ENCODE measurements at regions not wholly inside any gene's neighbourhood (a gene's known extent, or its start where the extent isn't known, plus 50 kb on each side); places are given as distances from the start of the nearest gene placed in this dataset.
A peak's percentile ranks its signal among the peaks of the same experiment; 100 is the strongest.

DNA sequence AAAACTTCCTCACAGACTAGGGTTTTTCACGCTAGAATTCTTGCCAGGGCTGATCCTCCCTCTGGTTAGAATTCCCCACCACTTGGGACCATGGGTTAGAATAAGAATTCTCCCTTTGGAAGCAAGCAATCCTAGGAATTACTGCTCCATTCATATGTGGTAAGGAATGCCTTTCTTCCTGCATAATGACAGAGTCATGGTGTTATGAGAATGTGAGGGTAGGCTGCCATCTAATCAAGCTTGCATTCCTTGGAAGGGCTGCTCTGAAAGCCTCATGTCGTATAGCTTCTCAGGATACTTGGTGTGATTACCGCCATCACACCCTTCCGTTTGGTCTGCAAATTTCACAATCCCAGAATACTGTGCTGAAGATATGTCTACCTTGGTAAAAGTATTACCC, 1282.4 kb upstream of the PIK3C3 start:
- CTCF ChIA-PET, result no interaction called here
- H3F3A ChIP-seq (ENCODE audit: low read length, unreplicated experiment), result no peaks in the 10 kb centered on the region
- peaks cover 7% of the 10 kb centered on the region; the same call in 1 of the 2 replicates for H3K4me1 ChIP-seq (ENCODE audit: insufficient read depth, low read length)
- POLR2A ChIA-PET (ENCODE audit: unreplicated experiment), result no interaction called here
- H3K4me2 ChIP-seq (ENCODE audit: low read length), result no peak overlapping the region
- no peaks in the 10 kb centered on the region for H3K9me3 ChIP-seq (ENCODE audit: low read length)
- H3K9ac ChIP-seq (ENCODE audit: low read length), result no peak overlapping the region
- H3K36me3 ChIP-seq (ENCODE audit: low read depth, low read length), result no peaks in the 10 kb centered on the region
- no peak overlapping the region for H2AFZ ChIP-seq (ENCODE audit: low read length)
- H3K27me3 ChIP-seq (ENCODE audit: low read length), result no peaks in the 10 kb centered on the region
- no peak overlapping the region for H3K27ac ChIP-seq (ENCODE audit: low read length)
- ATAC-seq (no peak), DNase-seq (no peak)
- no peaks in the 10 kb centered on the region for H3K79me2 ChIP-seq (ENCODE audit: low read length)
- intact Hi-C loops (cut with micrococcal nuclease), result no loop called here
- H3K9me2 ChIP-seq (replicated peaks; ENCODE audit: low read length), result no peaks in the 10 kb centered on the region
- no TSS peak for BruUV-seq (replicated peaks)
- no peak overlapping the region for H3K4me3 ChIP-seq (ENCODE audit: low read length)
- no peaks in the 10 kb centered on the region for H4K20me1 ChIP-seq (ENCODE audit: low read length)
- TF ChIP-seq, protein P1, sequence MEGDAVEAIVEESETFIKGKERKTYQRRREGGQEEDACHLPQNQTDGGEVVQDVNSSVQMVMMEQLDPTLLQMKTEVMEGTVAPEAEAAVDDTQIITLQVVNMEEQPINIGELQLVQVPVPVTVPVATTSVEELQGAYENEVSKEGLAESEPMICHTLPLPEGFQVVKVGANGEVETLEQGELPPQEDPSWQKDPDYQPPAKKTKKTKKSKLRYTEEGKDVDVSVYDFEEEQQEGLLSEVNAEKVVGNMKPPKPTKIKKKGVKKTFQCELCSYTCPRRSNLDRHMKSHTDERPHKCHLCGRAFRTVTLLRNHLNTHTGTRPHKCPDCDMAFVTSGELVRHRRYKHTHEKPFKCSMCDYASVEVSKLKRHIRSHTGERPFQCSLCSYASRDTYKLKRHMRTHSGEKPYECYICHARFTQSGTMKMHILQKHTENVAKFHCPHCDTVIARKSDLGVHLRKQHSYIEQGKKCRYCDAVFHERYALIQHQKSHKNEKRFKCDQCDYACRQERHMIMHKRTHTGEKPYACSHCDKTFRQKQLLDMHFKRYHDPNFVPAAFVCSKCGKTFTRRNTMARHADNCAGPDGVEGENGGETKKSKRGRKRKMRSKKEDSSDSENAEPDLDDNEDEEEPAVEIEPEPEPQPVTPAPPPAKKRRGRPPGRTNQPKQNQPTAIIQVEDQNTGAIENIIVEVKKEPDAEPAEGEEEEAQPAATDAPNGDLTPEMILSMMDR (conservative IDR thresholded peaks at IDR 0.05; ENCODE audit: low read depth, low read length), result no peak
- no peak for TF ChIP-seq EZH2phosphoT487 (IDR thresholded peaks at IDR 0.05; ENCODE audit: borderline replicate concordance, low read length)
- TF ChIP-seq EZH2 (IDR thresholded peaks at IDR 0.05; ENCODE audit: low read length, unreplicated experiment), result no peak

DNA sequence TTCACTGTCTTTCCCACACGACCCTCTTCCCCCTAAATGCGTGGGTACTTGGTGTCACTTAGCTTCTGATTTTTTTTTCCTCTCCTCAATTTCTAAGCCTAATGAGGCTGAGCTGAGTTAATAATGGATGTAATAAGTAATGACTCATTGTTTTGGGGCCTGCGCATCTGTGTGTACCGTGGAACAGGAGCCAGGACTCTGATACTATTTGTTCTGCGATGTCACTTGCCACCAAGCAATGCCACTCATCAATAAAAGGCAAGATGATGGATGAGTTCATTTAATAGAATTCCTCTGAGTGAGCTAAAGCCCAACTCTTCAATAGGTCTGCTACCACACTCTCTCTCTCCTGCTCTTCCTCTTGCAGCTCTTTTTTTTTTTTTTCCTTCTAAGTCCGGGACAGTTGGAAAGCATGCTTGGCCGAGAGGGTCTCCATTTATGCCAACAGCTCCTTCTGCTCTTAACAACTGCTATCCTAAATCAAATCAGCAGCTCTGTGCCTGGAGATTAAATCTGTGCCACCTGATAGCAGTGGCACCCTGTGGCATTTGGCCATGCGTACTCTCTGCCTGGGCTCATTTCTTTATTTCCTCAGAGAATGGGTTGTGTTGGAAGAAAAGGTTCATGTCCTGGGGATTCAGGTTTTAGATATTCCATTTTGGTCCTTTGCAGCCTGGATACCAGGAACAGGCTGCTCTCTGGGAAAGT, 1284.2 kb upstream of the PIK3C3 start:
- H4K20me1 ChIP-seq (ENCODE audit: low read length), result no peaks in the 10 kb centered on the region
- no peaks in the 10 kb centered on the region for H3K9me2 ChIP-seq (replicated peaks; ENCODE audit: low read length)
- H3F3A ChIP-seq (ENCODE audit: low read length, unreplicated experiment), result no peaks in the 10 kb centered on the region
- DNase-seq (peak; percentile 15), ATAC-seq (peak; percentile 31)
- intact Hi-C loops (cut with micrococcal nuclease), result no loop called here
- BruUV-seq (replicated peaks), result no TSS peak
- H3K4me1 ChIP-seq (ENCODE audit: insufficient read depth, low read length), result no peaks in the 10 kb centered on the region
- POLR2A ChIA-PET (ENCODE audit: unreplicated experiment), result no interaction called here
- no peak overlapping the region for H2AFZ ChIP-seq (ENCODE audit: low read length)
- H3K4me3 ChIP-seq (ENCODE audit: low read length), result no peak overlapping the region
- H3K27ac ChIP-seq (ENCODE audit: low read length), result no peak overlapping the region
- CTCF ChIA-PET, result no interaction called here
- no peaks in the 10 kb centered on the region for H3K79me2 ChIP-seq (ENCODE audit: low read length)
- no peaks in the 10 kb centered on the region for H3K27me3 ChIP-seq (ENCODE audit: low read length)
- H3K36me3 ChIP-seq (ENCODE audit: low read depth, low read length), result no peaks in the 10 kb centered on the region
- H3K9me3 ChIP-seq (ENCODE audit: low read length), result no peaks in the 10 kb centered on the region
- TF ChIP-seq EZH2 (IDR thresholded peaks at IDR 0.05; ENCODE audit: low read length, unreplicated experiment) (no peak), EZH2phosphoT487 (IDR thresholded peaks at IDR 0.05; ENCODE audit: borderline replicate concordance, low read length) (no peak)
- TF ChIP-seq, protein P1 (conservative IDR thresholded peaks at IDR 0.05; ENCODE audit: low read depth, low read length), result no peak
- no peak overlapping the region for H3K9ac ChIP-seq (ENCODE audit: low read length)
- H3K4me2 ChIP-seq (ENCODE audit: low read length), result no peak overlapping the region

DNA sequence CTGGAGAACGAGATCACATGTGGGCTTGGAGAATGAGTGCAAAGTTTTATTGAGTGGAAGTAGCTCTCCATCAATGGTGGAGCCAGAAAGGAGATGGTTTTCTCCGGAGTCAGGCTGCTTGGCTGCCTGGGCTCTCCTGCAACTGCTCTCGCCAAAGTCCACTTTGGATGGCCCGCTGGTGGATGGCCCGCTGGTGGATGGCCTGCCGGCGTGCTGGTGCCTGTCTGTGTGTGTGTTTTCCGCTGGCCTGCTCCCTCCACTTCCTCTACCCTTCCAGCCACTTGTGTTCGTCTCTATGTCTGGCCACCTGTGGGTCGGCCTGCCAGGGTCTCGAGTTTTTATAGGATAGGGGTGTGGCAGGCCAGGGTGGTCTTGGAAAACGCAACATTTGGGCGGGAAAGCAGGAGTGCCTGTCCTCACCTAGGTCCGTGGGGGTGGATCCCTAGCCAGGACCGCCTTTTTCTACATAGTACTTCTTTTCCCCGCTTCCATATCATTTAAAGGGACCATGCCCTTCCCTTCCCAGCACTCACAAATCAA, 1292.1 kb upstream of the PIK3C3 start:
- POLR2A ChIA-PET (ENCODE audit: unreplicated experiment), result no interaction called here

More for the DNA sequence above, 1292.1 kb upstream of the PIK3C3 start:
- Histone ChIP-seq H3F3A (ENCODE audit: low read length, unreplicated experiment) (no peaks in the 10 kb centered on the region), H4K20me1 (ENCODE audit: low read length) (no peaks in the 10 kb centered on the region), H3K9me2 (replicated peaks; ENCODE audit: low read length) (no peaks in the 10 kb centered on the region), H3K27me3 (ENCODE audit: low read length) (no peaks in the 10 kb centered on the region), H2AFZ (ENCODE audit: low read length) (no peak overlapping the region), H3K27ac (ENCODE audit: low read length) (no peak overlapping the region), H3K4me2 (ENCODE audit: low read length) (no peak overlapping the region), H3K9ac (ENCODE audit: low read length) (no peak overlapping the region), H3K9me3 (ENCODE audit: low read length) (no peaks in the 10 kb centered on the region), H3K4me3 (ENCODE audit: low read length) (no peak overlapping the region), H3K36me3 (ENCODE audit: low read depth, low read length) (no peaks in the 10 kb centered on the region), H3K79me2 (ENCODE audit: low read length) (no peaks in the 10 kb centered on the region), H3K4me1 (ENCODE audit: insufficient read depth, low read length) (no peaks in the 10 kb centered on the region)
- TF ChIP-seq EZH2phosphoT487 (IDR thresholded peaks at IDR 0.05; ENCODE audit: borderline replicate concordance, low read length) (no peak), EZH2 (IDR thresholded peaks at IDR 0.05; ENCODE audit: low read length, unreplicated experiment) (no peak)
- TF ChIP-seq, protein P1 (conservative IDR thresholded peaks at IDR 0.05; ENCODE audit: low read depth, low read length), result no peak
- CTCF ChIA-PET, result no interaction called here
- ATAC-seq, result no peak
- intact Hi-C loops (cut with micrococcal nuclease), result no loop called here
- no TSS peak for BruUV-seq (replicated peaks)
- DNase-seq, result no peak
